NCI-H2227 (cell line): ENCODE measurements at regions not wholly inside any gene's neighbourhood (a gene's known extent, or its start where the extent isn't known, plus 50 kb on each side); places are given as distances from the start of the nearest gene placed in this dataset.

Experiments used
- DNase-seq: peaks from one replicate; lab custom pipeline; 2025; ENCODE audit not compliant: unreplicated experiment; lab: John Stamatoyannopoulos, UW

GRCh38 chr10:61356354-61356753 is 96.8 kb downstream of the TMEM26 start:
- no peak for DNase-seq

- no peak for DNase-seq
Observed at GRCh38 chr10:61355211-61355610, 98.0 kb downstream of the TMEM26 start.

DNA sequence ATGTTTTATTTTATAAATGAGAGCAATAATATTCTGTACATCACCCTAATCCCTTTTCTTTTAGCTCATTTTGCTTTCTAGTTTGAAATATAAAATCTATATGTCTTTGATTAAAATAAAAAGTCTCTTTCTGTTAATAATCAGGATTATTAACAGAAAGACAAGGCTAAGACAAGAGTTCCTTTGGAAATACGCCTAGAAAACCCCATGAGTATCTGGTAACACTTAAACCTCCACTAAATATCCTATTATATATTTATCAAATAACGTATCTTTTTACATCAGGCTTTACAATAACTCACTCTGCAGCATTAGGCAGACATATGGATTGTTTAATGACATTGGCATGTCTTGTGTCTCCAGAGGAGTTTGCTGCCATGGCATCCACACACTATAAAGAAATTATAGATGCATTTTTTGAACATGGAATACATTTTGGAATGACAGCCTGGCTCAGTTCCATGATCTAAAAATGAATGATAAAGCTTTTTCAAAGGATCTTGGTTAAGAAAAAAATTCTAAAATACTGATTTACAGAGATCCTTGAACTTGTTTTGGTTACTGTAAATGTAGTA is 98.7 kb downstream of the TMEM26 start:
- DNase-seq = no peak

DNA sequence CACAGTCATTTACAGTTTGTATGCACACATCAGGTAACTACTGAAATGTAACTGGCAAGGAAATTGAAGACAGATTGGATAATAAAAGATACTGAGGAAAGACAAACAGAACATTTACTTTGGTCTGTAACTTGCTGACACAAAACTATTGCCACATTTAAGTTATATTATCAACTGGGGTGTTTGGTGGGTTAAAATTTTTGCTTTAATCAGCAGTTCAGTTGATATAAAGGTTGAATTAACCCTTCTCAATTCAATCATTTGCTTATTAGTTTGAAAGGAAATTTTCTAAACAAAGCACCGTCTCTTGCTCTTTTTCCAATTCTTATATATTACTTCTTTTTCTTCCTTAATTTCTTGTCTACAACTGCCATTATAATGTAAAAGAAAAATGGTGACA is 102.4 kb downstream of the TMEM26 start:
- no peak for DNase-seq

DNA sequence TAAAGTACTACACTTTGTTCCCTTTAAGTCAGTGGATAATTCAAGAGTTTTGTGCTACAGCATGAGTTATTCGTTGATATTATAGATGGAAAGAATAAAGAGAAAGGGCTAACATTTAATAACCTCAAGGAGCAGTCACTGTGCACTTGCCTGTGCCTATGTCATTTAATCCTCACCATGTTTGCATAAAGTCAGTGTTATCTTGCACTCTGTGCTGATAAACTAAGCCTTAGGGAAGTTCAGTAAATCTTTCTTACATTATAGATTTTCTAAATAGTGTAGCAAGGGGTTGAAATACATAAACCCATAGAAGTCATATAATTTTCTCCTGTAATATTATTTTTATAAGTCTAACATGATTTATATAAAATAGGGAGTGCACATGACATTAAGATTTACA is 103.1 kb downstream of the TMEM26 start:
- DNase-seq = no peak

DNA sequence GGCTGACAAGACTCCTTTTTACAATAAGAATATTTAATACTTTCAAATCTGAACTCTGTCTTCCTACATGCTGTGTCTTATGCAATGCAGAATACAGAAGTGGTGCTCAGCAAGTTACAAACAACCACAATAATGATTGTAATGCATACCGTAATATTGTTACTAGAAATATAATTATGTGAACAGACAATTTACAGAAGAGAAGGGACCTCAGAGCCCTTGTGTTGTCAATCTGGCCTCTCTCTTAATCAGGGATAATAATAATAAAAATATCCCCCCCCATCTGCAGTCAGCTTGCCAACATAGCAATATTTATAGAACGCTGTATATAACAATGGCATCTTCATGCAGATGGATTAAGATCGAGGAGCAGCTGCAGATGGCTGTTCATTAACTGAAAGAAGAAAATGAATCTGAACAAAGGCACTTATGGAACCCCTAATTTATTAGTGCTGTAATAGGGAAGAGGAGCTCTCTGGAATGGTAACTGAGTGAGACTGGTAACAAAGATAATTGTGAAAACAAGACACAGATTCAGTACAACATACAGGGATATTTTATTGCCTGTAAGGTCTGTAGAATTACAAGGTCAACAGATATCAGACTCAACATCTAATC is 106.3 kb downstream of the TMEM26 start:
- DNase-seq = peak; percentile 1

DNA sequence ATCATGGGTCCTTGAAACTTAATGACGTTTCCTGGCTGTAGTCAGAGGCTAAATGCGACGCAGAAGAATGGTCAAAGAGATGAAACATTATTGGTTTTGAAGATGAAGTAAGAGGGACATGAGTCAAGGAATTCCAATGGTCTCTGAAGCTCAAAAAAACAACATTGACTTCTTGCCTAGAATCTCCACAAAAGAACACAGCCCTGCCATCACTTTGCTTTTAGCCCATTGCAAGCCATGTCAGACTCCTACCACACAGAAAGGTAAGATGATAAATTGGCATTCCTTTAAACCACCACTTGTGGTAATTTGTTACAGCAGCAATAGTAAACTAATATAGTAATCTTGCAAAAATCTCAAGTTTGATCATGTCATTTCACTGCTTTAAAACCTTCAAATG is 109.4 kb downstream of the TMEM26 start:
- DNase-seq = no peak

GRCh38 chr10:61342858-61343572 is 110.2 kb downstream of the TMEM26 start:
- DNase-seq = peak; percentile 2

DNA sequence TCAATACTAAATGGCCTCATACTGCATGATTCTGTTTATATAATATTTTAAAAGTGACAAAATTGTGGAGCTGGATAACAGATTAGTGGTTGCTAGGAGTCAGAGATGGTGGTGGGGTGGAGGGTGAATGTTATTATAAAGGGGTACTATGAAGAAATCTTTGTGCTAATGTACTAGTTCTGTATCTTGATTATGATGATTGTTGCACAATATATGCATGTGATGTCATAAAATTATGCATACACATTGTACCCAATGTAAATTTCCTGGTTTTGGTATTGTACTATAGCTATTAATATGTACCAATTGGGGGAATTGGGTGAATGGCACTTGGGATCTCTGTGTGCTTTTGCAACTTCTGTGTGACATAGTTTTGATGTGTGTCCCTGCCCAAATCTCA is 112.2 kb downstream of the TMEM26 start:
- DNase-seq = no peak

DNA sequence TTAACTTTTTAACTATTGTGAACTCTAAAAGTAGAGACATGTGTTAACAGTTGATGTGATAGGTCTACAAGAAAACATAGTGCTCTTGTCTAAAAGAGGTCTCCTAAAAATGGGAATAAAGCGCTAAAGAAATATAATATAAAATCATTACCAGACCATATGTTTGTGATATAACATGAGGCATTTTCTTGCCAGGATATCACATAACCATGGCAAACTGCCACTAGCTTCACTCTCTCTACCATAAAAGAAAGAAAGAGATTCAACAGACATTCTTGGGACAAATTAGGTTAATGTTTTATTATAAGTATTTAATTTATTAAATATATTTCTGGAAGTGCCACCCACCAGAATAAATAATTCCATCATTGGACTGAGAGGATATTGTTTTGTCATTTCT is 115.0 kb downstream of the TMEM26 start:
- no peak for DNase-seq

DNA sequence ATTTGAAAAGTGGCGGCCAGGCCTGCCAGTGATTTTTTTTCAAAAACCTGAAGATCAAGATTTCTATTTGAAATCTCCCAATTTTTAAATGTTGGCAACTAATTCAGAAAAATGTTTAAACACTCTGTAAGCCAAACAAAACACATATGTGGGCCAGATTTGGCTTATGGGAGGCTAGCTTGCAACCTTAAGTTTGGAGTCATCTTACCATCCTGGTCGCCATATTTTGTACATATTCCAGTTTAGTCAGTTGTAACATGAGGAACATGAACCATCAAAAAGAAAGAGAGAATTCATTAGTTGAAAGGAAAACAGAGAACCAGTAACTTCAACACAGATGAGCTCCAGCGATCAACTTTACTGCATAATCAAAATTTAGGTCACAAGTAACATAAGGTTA is 115.4 kb downstream of the TMEM26 start:
- no peak for DNase-seq

GRCh38 chr10:61336831-61337230 is 116.3 kb downstream of the TMEM26 start:
- no peak for DNase-seq

DNA sequence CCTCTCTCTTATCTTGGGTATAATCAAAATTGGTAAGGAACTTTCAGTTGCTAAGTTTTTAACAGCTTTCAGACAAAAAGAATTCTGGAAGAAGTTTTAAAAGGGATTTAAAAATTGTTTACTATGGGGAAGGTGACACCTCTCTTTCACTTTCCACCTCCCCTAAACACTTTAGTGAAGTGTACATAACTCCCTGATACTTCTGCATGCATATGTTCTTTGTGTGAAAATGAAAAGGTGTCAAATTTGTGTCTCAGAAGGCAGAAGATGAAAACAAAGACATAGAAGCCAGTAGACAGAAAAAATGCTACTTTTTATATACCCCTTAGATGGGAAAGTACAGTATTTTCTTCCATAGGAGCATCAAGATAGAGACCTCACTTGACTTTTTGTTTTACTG is 117.8 kb downstream of the TMEM26 start:
- DNase-seq = no peak

DNA sequence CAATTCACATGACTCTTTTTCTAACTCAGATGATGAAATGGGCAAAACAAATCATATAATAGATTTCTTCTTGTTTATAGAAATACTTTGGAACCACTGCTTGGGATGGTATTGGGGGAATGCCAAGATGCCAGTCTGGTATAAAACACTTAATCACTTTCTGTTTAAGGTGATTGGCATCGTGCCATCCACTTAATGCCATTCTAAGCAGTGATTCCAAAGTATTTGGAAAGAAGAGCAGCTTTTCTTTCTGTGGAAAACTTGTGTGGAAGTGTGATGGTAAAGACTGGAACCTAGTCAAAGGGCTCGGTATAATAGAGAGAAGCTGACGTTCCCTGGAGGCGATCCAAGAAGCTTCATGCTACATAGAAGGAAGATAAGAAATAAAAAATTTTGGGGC is 120.6 kb downstream of the TMEM26 start:
- no peak for DNase-seq

DNA sequence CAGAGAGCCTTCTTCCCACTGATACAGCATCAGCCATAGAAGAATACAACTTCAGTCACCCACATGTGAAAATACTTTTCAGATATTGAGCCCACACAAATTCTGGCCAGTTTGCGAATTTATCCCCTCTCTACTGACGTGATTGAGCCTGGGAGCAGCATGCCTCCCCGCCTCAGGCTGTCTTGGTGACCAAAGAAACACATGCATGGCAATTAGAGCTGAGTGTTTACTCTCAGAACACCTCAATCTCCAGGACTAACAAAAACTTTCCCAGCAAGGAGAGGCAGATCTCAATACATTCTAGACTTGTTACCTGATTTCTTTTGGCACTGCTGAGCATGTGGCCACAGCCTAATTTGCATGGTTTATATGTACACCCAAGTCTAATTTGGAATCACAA is 122.5 kb downstream of the TMEM26 start:
- no peak for DNase-seq

DNA sequence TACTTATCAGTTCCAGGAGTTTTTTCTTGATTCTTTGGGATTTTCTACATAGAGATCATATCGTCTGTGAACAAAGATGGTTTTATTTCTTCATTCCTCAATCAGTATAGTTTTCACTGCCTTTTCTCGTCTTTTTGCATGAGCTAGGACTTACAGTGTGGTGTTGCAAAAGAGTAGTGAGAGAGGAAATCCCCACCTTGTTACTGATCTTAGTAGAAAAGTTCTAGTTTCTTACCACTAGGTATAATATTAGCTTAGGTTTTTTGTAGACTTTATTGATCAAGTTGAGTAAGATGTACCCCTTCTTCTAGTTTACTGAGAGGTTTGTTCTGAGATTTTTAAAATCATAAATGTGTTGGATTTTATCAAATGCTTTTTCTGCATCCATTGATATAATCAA is 123.3 kb downstream of the TMEM26 start:
- DNase-seq = no peak

DNA sequence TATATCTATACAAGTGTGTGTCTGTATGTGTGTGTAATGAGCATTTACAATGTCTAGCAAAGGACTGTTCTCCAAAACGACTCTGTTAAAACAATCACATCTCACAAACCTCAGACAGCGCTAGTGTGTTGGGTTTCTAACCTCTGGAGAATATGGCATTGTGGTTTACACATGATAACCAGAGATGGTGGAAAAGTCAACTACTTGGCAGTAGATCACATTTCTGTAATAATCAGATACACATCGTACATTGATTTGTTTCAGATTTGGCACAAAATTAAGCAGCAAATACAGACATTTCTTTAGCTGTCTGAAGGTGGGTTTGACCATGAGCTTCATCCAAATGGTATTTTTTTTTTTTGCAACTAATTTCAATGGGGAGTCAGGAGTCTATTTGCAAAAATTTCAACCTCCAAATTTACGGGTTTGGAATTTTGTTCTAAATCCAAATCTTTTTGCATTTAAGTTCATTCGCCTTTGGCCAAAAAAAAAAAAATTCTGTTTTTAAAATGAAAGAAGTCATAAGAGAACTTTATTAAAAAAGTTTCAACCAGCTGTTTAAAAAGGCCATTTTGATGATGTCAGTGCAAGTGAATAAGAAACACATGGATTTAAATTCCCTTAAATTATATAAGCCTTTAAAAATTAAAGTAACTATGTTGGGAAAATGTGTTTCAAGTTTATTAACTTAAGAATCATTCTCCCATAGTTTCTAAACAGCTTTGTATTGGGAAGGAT is 127.8 kb downstream of the TMEM26 start:
- DNase-seq = no peak

GRCh38 chr10:61323726-61324125 is 129.5 kb downstream of the TMEM26 start:
- no peak for DNase-seq

DNA sequence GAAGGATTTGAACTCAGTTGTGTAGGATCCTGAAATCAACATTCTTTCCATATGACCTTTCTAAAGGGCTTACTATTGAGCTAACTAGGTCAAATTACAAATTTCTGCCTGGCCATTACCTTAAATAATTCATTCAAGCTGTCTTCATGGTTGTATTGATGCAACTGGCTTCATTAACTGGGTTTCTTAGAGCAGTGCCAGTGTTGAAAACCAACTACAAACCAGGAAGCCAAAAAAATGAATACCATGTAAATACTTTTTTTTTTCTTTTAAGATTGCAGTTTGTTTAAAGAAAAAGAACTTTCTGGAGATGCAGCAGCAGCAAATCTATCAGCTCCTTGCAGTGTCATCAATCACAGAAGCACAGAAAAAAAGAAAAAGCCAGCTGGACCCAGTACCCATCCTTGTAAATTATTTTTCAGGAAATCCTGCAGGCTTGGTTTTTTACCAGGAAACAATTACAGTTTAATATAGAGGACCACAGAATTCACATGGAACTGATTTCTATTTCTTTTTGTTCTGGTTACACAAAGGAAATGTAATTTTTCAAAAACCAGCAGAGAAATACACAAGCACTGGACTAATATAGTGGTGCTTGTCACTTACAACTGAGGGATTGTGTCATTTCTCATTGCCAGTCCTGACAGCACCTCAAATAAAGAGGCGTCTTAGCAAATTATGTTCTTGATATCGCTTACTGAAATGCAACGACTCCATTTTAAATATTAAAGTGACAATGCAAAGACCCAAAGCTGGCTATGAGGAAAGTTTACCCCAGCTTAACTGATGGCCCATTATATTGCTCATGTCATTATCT is 131.9 kb downstream of the TMEM26 start:
- no peak for DNase-seq

GRCh38 chr10:61320257-61320587 is 133.0 kb downstream of the TMEM26 start:
- DNase-seq = no peak
